Retinal pigment epithelial cell (primary cell): ENCODE measurements at regions not wholly inside any gene's neighbourhood (a gene's known extent, or its start where the extent isn't known, plus 50 kb on each side); places are given as distances from the start of the nearest gene placed in this dataset.
"Not testable (repeated sequence)": the region's sequence is repeated elsewhere in the genome, so short reads cannot be mapped to it uniquely, and the experiment has no call there.

ENCODE experiments used
- DNase-seq: peaks from one replicate; pipeline ENCODE4 v3.0.0-alpha.2; 2010; ENCODE audit warnings: low read depth
- H3K4me3 ChIP-seq: 2 replicates; pipeline ENCODE4 v1.5.1; 2011; ENCODE audit warnings: mild to moderate bottlenecking, low read length, control low read depth, moderate library complexity
- CTCF ChIP-seq: conservative IDR thresholded peaks from 2 replicates; pipeline ENCODE4 v1.5.1; 2011; ENCODE audit warnings: low read depth, low read length, control low read depth, inconsistent platforms

GRCh38 chr6:157727629-157728182 lies 95.3 kb upstream of the SNX9 start:
- H3K4me3 ChIP-seq: no peak overlapping the region
- no peak for TF ChIP-seq CTCF
- DNase-seq: no peak

- DNase-seq: no peak
- TF ChIP-seq CTCF: no peak
- no peak overlapping the region for H3K4me3 ChIP-seq
Observed at GRCh38 chr6:157728183-157728881, 94.7 kb upstream of the SNX9 start.

GRCh38 chr6:157731221-157731620 lies 91.8 kb upstream of the SNX9 start:
- H3K4me3 ChIP-seq: no peak overlapping the region
- DNase-seq: no peak
- TF ChIP-seq CTCF: no peak

GRCh38 chr6:157732007-157732406 lies 91.0 kb upstream of the SNX9 start:
- no peak overlapping the region for H3K4me3 ChIP-seq
- no peak for DNase-seq
- no peak for TF ChIP-seq CTCF

GRCh38 chr6:157732416-157733161 lies 90.5 kb upstream of the SNX9 start:
- TF ChIP-seq CTCF: no peak
- no peak for DNase-seq
- no peak overlapping the region for H3K4me3 ChIP-seq

GRCh38 chr6:157736555-157736954 lies 86.5 kb upstream of the SNX9 start:
- not testable (repeated sequence) for H3K4me3 ChIP-seq, DNase-seq

- TF ChIP-seq CTCF: no peak
- no peak for DNase-seq
- H3K4me3 ChIP-seq: no peak overlapping the region
Observed at GRCh38 chr6:157741321-157741947, 81.6 kb upstream of the SNX9 start.
